Femur (tissue), 1 donor: ENCODE measurements at regions not wholly inside any gene's neighbourhood (a gene's known extent, or its start where the extent isn't known, plus 50 kb on each side); places are given as distances from the start of the nearest gene placed in this dataset.
"Not testable (repeated sequence)": the region's sequence is repeated elsewhere in the genome, so short reads cannot be mapped to it uniquely, and the experiment has no call there.

Source experiments
- DNase-seq: peaks from one replicate; pipeline ENCODE4 v3.0.0-alpha.2; 2017

- not testable (repeated sequence) for DNase-seq
These were observed 57.3 kb upstream of the HS3ST3A1 start for GRCh38 chr17:13659051-13659450.

GRCh38 chr17:13665872-13666635 lies 64.3 kb upstream of the HS3ST3A1 start:
- no peak for DNase-seq

GRCh38 chr17:13671341-13671740 lies 69.6 kb upstream of the HS3ST3A1 start:
- DNase-seq: no peak

- DNase-seq: no peak
These were observed 70.0 kb upstream of the HS3ST3A1 start for GRCh38 chr17:13671771-13672170.

- DNase-seq: no peak
These were observed 76.6 kb upstream of the HS3ST3A1 start for GRCh38 chr17:13678361-13678760.

- no peak for DNase-seq
These were observed 77.1 kb upstream of the HS3ST3A1 start for GRCh38 chr17:13678841-13679240.

- DNase-seq: no peak
These were observed 87.0 kb upstream of the HS3ST3A1 start for GRCh38 chr17:13688716-13689115.

- no peak for DNase-seq
These were observed 89.1 kb upstream of the HS3ST3A1 start for GRCh38 chr17:13690806-13691205.

GRCh38 chr17:13694934-13695333 lies 93.2 kb upstream of the HS3ST3A1 start:
- DNase-seq: no peak

- DNase-seq: no peak
These were observed 97.1 kb upstream of the HS3ST3A1 start for GRCh38 chr17:13698832-13699231.

- no peak for DNase-seq
These were observed 97.5 kb upstream of the HS3ST3A1 start for GRCh38 chr17:13699261-13699660.

GRCh38 chr17:13702266-13702665 lies 100.5 kb upstream of the HS3ST3A1 start:
- no peak for DNase-seq

- no peak for DNase-seq
These were observed 102.6 kb upstream of the HS3ST3A1 start for GRCh38 chr17:13704333-13704732.

GRCh38 chr17:13705221-13705620 lies 103.5 kb upstream of the HS3ST3A1 start:
- no peak for DNase-seq

- no peak for DNase-seq
These were observed 120.0 kb upstream of the HS3ST3A1 start for GRCh38 chr17:13721705-13722104.

GRCh38 chr17:13725288-13725990 lies 123.7 kb upstream of the HS3ST3A1 start:
- no peak for DNase-seq

GRCh38 chr17:13727441-13728171 lies 125.9 kb upstream of the HS3ST3A1 start:
- no peak for DNase-seq

- no peak for DNase-seq
These were observed 127.1 kb upstream of the HS3ST3A1 start for GRCh38 chr17:13728781-13729180.

- DNase-seq: no peak
These were observed 127.9 kb upstream of the HS3ST3A1 start for GRCh38 chr17:13729466-13730134.

- DNase-seq: no peak
These were observed 133.2 kb upstream of the HS3ST3A1 start for GRCh38 chr17:13734880-13735279.

GRCh38 chr17:13735444-13735843 lies 133.7 kb upstream of the HS3ST3A1 start:
- DNase-seq: no peak

GRCh38 chr17:13735861-13736260 lies 134.1 kb upstream of the HS3ST3A1 start:
- no peak for DNase-seq

- no peak for DNase-seq
These were observed 135.2 kb upstream of the HS3ST3A1 start for GRCh38 chr17:13736916-13737315.
